Cardiac fibroblast (primary cell): ENCODE measurements at regions not wholly inside any gene's neighbourhood (a gene's known extent, or its start where the extent isn't known, plus 50 kb on each side); places are given as distances from the start of the nearest gene placed in this dataset.
A peak's percentile ranks its signal among the peaks of the same experiment; 100 is the strongest.

ENCODE experiments used
- DNase-seq, 2 donors: peaks; one replicate each; pipeline versions ENCODE4 v3.0.0 to v3.0.0-alpha.2; 2010; ENCODE audit warnings: low read depth in 2 of 2
- H3K4me3 ChIP-seq, 2 donors: replicated peaks in 1 of 2; 1 replicate in 1 of 2; 2 replicates in 1 of 2; pipeline ENCODE4 v1.5.1; 2011; ENCODE audit warnings: low read depth in 2 of 2, low read length in 2 of 2, mild to moderate bottlenecking in 2 of 2, moderate library complexity in 1 of 2
- CTCF ChIP-seq: IDR thresholded peaks from one replicate; pipeline ENCODE4 v1.5.1; 2011; ENCODE audit warnings: low read depth, mild to moderate bottlenecking, low read length, inconsistent platforms

- no peak overlapping the region for H3K4me3 ChIP-seq
- peak in 1 of 2 donors; percentile 55 for DNase-seq
- no peak for TF ChIP-seq CTCF
Observed at GRCh38 chr14:51441001-51441400, 201.0 kb downstream of the TMX1 start.

GRCh38 chr14:51442513-51443175 is 202.6 kb downstream of the TMX1 start:
- TF ChIP-seq CTCF: no peak
- peak; percentile 97 to 99 for DNase-seq
- H3K4me3 ChIP-seq: no peak overlapping the region

GRCh38 chr14:51443195-51444018 is 203.4 kb downstream of the TMX1 start:
- no peak for TF ChIP-seq CTCF
- no peak overlapping the region for H3K4me3 ChIP-seq

GRCh38 chr14:51444353-51445000 is 204.4 kb downstream of the TMX1 start:
- no peak for TF ChIP-seq CTCF
- H3K4me3 ChIP-seq: no peak overlapping the region
- no peak for DNase-seq

More at GRCh38 chr14:51443195-51444018, 203.4 kb downstream of the TMX1 start:
- DNase-seq: peak; percentile 61 to 73

GRCh38 chr14:51445001-51445390 is 204.9 kb downstream of the TMX1 start:
- peak in 1 of 2 donors; percentile 40 for DNase-seq
- TF ChIP-seq CTCF: no peak
- H3K4me3 ChIP-seq: no peak overlapping the region

- H3K4me3 ChIP-seq: no peak overlapping the region
- DNase-seq: peak in 1 of 2 donors; percentile 44
- no peak for TF ChIP-seq CTCF
Observed at GRCh38 chr14:51446771-51447170, 204.9 kb upstream of the FRMD6 start.
